ENCODE measurements at regions not wholly inside any gene's neighbourhood (a gene's known extent, or its start where the extent isn't known, plus 50 kb on each side); places are given as distances from the start of the nearest gene placed in this dataset.

GRCh38 chr2:16330571-16330970 lies 335.1 kb downstream of the CYRIA start:
- no peak overlapping the region for H3K4me3 ChIP-seq (replicated peaks; ENCODE audit: low read depth, low read length)
- peaks cover 2% of the 10 kb centered on the region; the same call in 1 of the 2 replicates for H3K27me3 ChIP-seq (replicated peaks; ENCODE audit: control insufficient read depth, insufficient read depth, low read length)
- TF ChIP-seq CTCF (IDR thresholded peaks at IDR 0.05; ENCODE audit: insufficient read depth, low read length, poor library complexity, severe bottlenecking) = no peak
- no peak for DNase-seq (ENCODE audit: extremely low read depth, insufficient read length)
- no peaks in the 10 kb centered on the region for H3K36me3 ChIP-seq (ENCODE audit: control insufficient read depth, insufficient read depth, low read length)

- no peaks in the 10 kb centered on the region for H3K36me3 ChIP-seq (ENCODE audit: control insufficient read depth, insufficient read depth, low read length)
- no peak for DNase-seq (ENCODE audit: extremely low read depth, insufficient read length)
- no peak for TF ChIP-seq CTCF (IDR thresholded peaks at IDR 0.05; ENCODE audit: insufficient read depth, low read length, poor library complexity, severe bottlenecking)
- H3K27me3 ChIP-seq (replicated peaks; ENCODE audit: control insufficient read depth, insufficient read depth, low read length) = peaks cover 2% of the 10 kb centered on the region; the same call in 1 of the 2 replicates
- H3K4me3 ChIP-seq (replicated peaks; ENCODE audit: low read depth, low read length) = no peak overlapping the region
Observed at GRCh38 chr2:16330012-16330411, 335.6 kb downstream of the CYRIA start.

- Histone ChIP-seq H3K36me3 (ENCODE audit: control insufficient read depth, insufficient read depth, low read length) (no peaks in the 10 kb centered on the region), H3K27me3 (replicated peaks; ENCODE audit: control insufficient read depth, insufficient read depth, low read length) (peaks cover 2% of the 10 kb centered on the region), H3K4me3 (replicated peaks; ENCODE audit: low read depth, low read length) (no peak overlapping the region)
- no peak for TF ChIP-seq CTCF (IDR thresholded peaks at IDR 0.05; ENCODE audit: insufficient read depth, low read length, poor library complexity, severe bottlenecking)
- DNase-seq (ENCODE audit: extremely low read depth, insufficient read length) = no peak
Observed at GRCh38 chr2:16329421-16329820, 336.2 kb downstream of the CYRIA start.

- Histone ChIP-seq H3K36me3 (ENCODE audit: control insufficient read depth, insufficient read depth, low read length) (no peaks in the 10 kb centered on the region), H3K27me3 (replicated peaks; ENCODE audit: control insufficient read depth, insufficient read depth, low read length) (peaks cover 2% of the 10 kb centered on the region), H3K4me3 (replicated peaks; ENCODE audit: low read depth, low read length) (no peak overlapping the region)
- no peak for DNase-seq (ENCODE audit: extremely low read depth, insufficient read length)
- no peak for TF ChIP-seq CTCF (IDR thresholded peaks at IDR 0.05; ENCODE audit: insufficient read depth, low read length, poor library complexity, severe bottlenecking)
Observed at GRCh38 chr2:16328521-16329190, 337.0 kb downstream of the CYRIA start.

- Histone ChIP-seq H3K27me3 (replicated peaks; ENCODE audit: control insufficient read depth, insufficient read depth, low read length) (peaks cover 2% of the 10 kb centered on the region), H3K36me3 (ENCODE audit: control insufficient read depth, insufficient read depth, low read length) (no peaks in the 10 kb centered on the region), H3K4me3 (replicated peaks; ENCODE audit: low read depth, low read length) (no peak overlapping the region)
- DNase-seq (ENCODE audit: extremely low read depth, insufficient read length) = no peak
- no peak for TF ChIP-seq CTCF (IDR thresholded peaks at IDR 0.05; ENCODE audit: insufficient read depth, low read length, poor library complexity, severe bottlenecking)
Observed at GRCh38 chr2:16327326-16327725, 338.3 kb downstream of the CYRIA start.
